ENCODE measurements at regions not wholly inside any gene's neighbourhood (a gene's known extent, or its start where the extent isn't known, plus 50 kb on each side); places are given as distances from the start of the nearest gene placed in this dataset.

- no peak overlapping the region for H3K4me2 ChIP-seq (ENCODE audit: low read depth, low read length, poor library complexity, severe bottlenecking)
- H3K9ac ChIP-seq (ENCODE audit: low read length): no peak overlapping the region
- H3K27me3 ChIP-seq (ENCODE audit: low read length): no peaks in the 10 kb centered on the region
- peaks cover 2% of the 10 kb centered on the region for H3K4me1 ChIP-seq (ENCODE audit: low read length)
- no peaks in the 10 kb centered on the region for H3K79me2 ChIP-seq (ENCODE audit: low read length)
- no peaks in the 10 kb centered on the region for H3K9me2 ChIP-seq (replicated peaks; ENCODE audit: insufficient read depth, low read length)
- H4K20me1 ChIP-seq (ENCODE audit: insufficient read depth, low read depth, low read length): no peaks in the 10 kb centered on the region
- H3K27ac ChIP-seq (ENCODE audit: low read length): no peak overlapping the region
- H3K4me3 ChIP-seq (ENCODE audit: low read length): no peak overlapping the region
- DNase-seq: no peak
- no peaks in the 10 kb centered on the region for H3K36me3 ChIP-seq (ENCODE audit: insufficient read depth, low read length)
- H2AFZ ChIP-seq (ENCODE audit: low read length): no peak overlapping the region
- H3K9me3 ChIP-seq (ENCODE audit: low read length): no peaks in the 10 kb centered on the region
These were observed 206.7 kb upstream of the PROK2 start for GRCh38 chr3:71991681-71992080.

GRCh38 chr3:71991046-71991445, 206.1 kb upstream of the PROK2 start:
- Histone ChIP-seq H2AFZ (ENCODE audit: low read length) (no peak overlapping the region), H3K4me2 (ENCODE audit: low read depth, low read length, poor library complexity, severe bottlenecking) (no peak overlapping the region), H3K9me3 (ENCODE audit: low read length) (no peaks in the 10 kb centered on the region), H3K9me2 (replicated peaks; ENCODE audit: insufficient read depth, low read length) (no peaks in the 10 kb centered on the region), H3K4me1 (ENCODE audit: low read length) (peaks cover 8% of the 10 kb centered on the region), H3K79me2 (ENCODE audit: low read length) (no peaks in the 10 kb centered on the region), H3K9ac (ENCODE audit: low read length) (no peak overlapping the region), H3K4me3 (ENCODE audit: low read length) (no peak overlapping the region), H3K27ac (ENCODE audit: low read length) (no peak overlapping the region), H3K36me3 (ENCODE audit: insufficient read depth, low read length) (no peaks in the 10 kb centered on the region), H4K20me1 (ENCODE audit: insufficient read depth, low read depth, low read length) (no peaks in the 10 kb centered on the region), H3K27me3 (ENCODE audit: low read length) (no peaks in the 10 kb centered on the region)
- DNase-seq: no peak

DNA sequence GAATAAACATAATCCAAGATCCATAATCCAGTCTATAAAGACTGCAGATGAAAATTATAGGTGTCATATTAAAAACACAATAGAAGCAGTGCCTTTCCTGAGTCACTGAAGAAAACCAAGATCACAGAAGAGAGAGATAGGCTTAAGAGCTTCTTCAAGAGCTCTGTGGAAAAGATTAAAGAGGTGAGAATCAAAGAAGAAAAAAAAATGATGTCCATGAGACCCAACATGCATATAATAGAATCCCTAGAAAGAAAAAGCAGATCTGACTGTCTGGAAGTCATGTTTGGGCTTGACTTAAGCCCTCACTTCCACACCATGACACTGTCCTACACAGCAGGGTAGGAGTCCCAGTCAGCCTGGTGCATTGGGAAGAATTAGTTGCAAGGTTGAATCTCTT, 205.6 kb upstream of the PROK2 start:
- Histone ChIP-seq H3K36me3 (ENCODE audit: insufficient read depth, low read length) (no peaks in the 10 kb centered on the region), H3K27me3 (ENCODE audit: low read length) (no peaks in the 10 kb centered on the region), H3K9ac (ENCODE audit: low read length) (no peak overlapping the region), H3K9me2 (replicated peaks; ENCODE audit: insufficient read depth, low read length) (no peaks in the 10 kb centered on the region), H3K9me3 (ENCODE audit: low read length) (no peaks in the 10 kb centered on the region), H3K4me2 (ENCODE audit: low read depth, low read length, poor library complexity, severe bottlenecking) (no peak overlapping the region), H4K20me1 (ENCODE audit: insufficient read depth, low read depth, low read length) (no peaks in the 10 kb centered on the region), H2AFZ (ENCODE audit: low read length) (no peak overlapping the region), H3K4me3 (ENCODE audit: low read length) (no peak overlapping the region), H3K4me1 (ENCODE audit: low read length) (peaks cover 11% of the 10 kb centered on the region), H3K27ac (ENCODE audit: low read length) (no peak overlapping the region), H3K79me2 (ENCODE audit: low read length) (no peaks in the 10 kb centered on the region)
- no peak for DNase-seq

- no peaks in the 10 kb centered on the region for H3K36me3 ChIP-seq (ENCODE audit: insufficient read depth, low read length)
- H4K20me1 ChIP-seq (ENCODE audit: insufficient read depth, low read depth, low read length): no peaks in the 10 kb centered on the region
- H3K27me3 ChIP-seq (ENCODE audit: low read length): no peaks in the 10 kb centered on the region
- H3K4me3 ChIP-seq (ENCODE audit: low read length): no peak overlapping the region
- H3K9me2 ChIP-seq (replicated peaks; ENCODE audit: insufficient read depth, low read length): no peaks in the 10 kb centered on the region
- H3K4me2 ChIP-seq (ENCODE audit: low read depth, low read length, poor library complexity, severe bottlenecking): no peak overlapping the region
- H3K79me2 ChIP-seq (ENCODE audit: low read length): no peaks in the 10 kb centered on the region
- H3K9ac ChIP-seq (ENCODE audit: low read length): no peak overlapping the region
- no peak overlapping the region for H3K27ac ChIP-seq (ENCODE audit: low read length)
- DNase-seq: no peak
- H2AFZ ChIP-seq (ENCODE audit: low read length): no peak overlapping the region
- no peaks in the 10 kb centered on the region for H3K9me3 ChIP-seq (ENCODE audit: low read length)
- H3K4me1 ChIP-seq (ENCODE audit: low read length): peaks cover 25% of the 10 kb centered on the region
These were observed 204.2 kb upstream of the PROK2 start for GRCh38 chr3:71989165-71989564.

GRCh38 chr3:71987828-71988227, 202.9 kb upstream of the PROK2 start:
- DNase-seq: no peak
- Histone ChIP-seq H2AFZ (ENCODE audit: low read length) (no peak overlapping the region), H3K9me3 (ENCODE audit: low read length) (no peaks in the 10 kb centered on the region), H3K4me1 (ENCODE audit: low read length) (peaks cover 38% of the 10 kb centered on the region), H3K4me3 (ENCODE audit: low read length) (no peak overlapping the region), H4K20me1 (ENCODE audit: insufficient read depth, low read depth, low read length) (no peaks in the 10 kb centered on the region), H3K36me3 (ENCODE audit: insufficient read depth, low read length) (no peaks in the 10 kb centered on the region), H3K9me2 (replicated peaks; ENCODE audit: insufficient read depth, low read length) (no peaks in the 10 kb centered on the region), H3K27me3 (ENCODE audit: low read length) (no peaks in the 10 kb centered on the region), H3K9ac (ENCODE audit: low read length) (no peak overlapping the region), H3K79me2 (ENCODE audit: low read length) (no peaks in the 10 kb centered on the region), H3K27ac (ENCODE audit: low read length) (no peak overlapping the region), H3K4me2 (ENCODE audit: low read depth, low read length, poor library complexity, severe bottlenecking) (no peak overlapping the region)

GRCh38 chr3:71987089-71987735, 202.3 kb upstream of the PROK2 start:
- Histone ChIP-seq H3K9me3 (ENCODE audit: low read length) (no peaks in the 10 kb centered on the region), H3K4me1 (ENCODE audit: low read length) (peaks cover 44% of the 10 kb centered on the region), H4K20me1 (ENCODE audit: insufficient read depth, low read depth, low read length) (no peaks in the 10 kb centered on the region), H3K9ac (ENCODE audit: low read length) (no peak overlapping the region), H3K9me2 (replicated peaks; ENCODE audit: insufficient read depth, low read length) (no peaks in the 10 kb centered on the region), H3K27ac (ENCODE audit: low read length) (no peak overlapping the region), H3K36me3 (ENCODE audit: insufficient read depth, low read length) (no peaks in the 10 kb centered on the region), H3K27me3 (ENCODE audit: low read length) (no peaks in the 10 kb centered on the region), H2AFZ (ENCODE audit: low read length) (no peak overlapping the region), H3K4me2 (ENCODE audit: low read depth, low read length, poor library complexity, severe bottlenecking) (no peak overlapping the region), H3K79me2 (ENCODE audit: low read length) (no peaks in the 10 kb centered on the region), H3K4me3 (ENCODE audit: low read length) (no peak overlapping the region)
- no peak for DNase-seq

DNA sequence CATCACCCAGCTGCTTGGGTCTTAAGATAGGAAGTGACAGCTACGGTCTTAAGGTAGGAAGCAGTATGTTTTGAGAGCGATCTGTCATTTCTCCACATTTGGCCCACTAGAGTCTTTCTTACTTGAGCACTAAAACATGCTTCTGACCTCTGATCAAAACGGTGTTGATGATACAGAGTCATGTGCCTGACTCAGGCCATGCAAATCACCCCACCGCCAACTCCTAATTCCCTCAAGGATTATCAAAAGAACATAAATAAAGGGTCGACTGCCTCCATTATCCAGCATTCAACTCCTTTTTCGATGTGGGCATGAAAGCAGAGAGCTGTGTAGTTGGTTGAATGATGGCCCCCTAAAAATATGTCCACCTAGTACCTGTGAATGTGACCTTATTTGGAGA, 201.7 kb upstream of the PROK2 start:
- DNase-seq: no peak

GRCh38 chr3:71984843-71985613, 200.1 kb upstream of the PROK2 start:
- Histone ChIP-seq H3K9ac (ENCODE audit: low read length) (peak overlapping the region; percentile 20; the same call in 1 of the 2 replicates), H3K36me3 (ENCODE audit: insufficient read depth, low read length) (no peaks in the 10 kb centered on the region), H3K27me3 (ENCODE audit: low read length) (no peaks in the 10 kb centered on the region), H3K27ac (ENCODE audit: low read length) (no peak overlapping the region), H3K9me3 (ENCODE audit: low read length) (no peaks in the 10 kb centered on the region), H3K4me3 (ENCODE audit: low read length) (no peak overlapping the region), H3K9me2 (replicated peaks; ENCODE audit: insufficient read depth, low read length) (no peaks in the 10 kb centered on the region), H4K20me1 (ENCODE audit: insufficient read depth, low read depth, low read length) (no peaks in the 10 kb centered on the region), H3K4me1 (ENCODE audit: low read length) (peaks cover 46% of the 10 kb centered on the region), H2AFZ (ENCODE audit: low read length) (no peak overlapping the region), H3K79me2 (ENCODE audit: low read length) (no peaks in the 10 kb centered on the region), H3K4me2 (ENCODE audit: low read depth, low read length, poor library complexity, severe bottlenecking) (peak overlapping the region; percentile 57)
- DNase-seq: peak; percentile 56

More for the DNA sequence above, 201.7 kb upstream of the PROK2 start:
- Histone ChIP-seq H4K20me1 (ENCODE audit: insufficient read depth, low read depth, low read length) (no peaks in the 10 kb centered on the region), H3K36me3 (ENCODE audit: insufficient read depth, low read length) (no peaks in the 10 kb centered on the region), H3K4me3 (ENCODE audit: low read length) (no peak overlapping the region), H3K4me2 (ENCODE audit: low read depth, low read length, poor library complexity, severe bottlenecking) (no peak overlapping the region), H3K9me2 (replicated peaks; ENCODE audit: insufficient read depth, low read length) (no peaks in the 10 kb centered on the region), H3K27me3 (ENCODE audit: low read length) (no peaks in the 10 kb centered on the region), H3K4me1 (ENCODE audit: low read length) (peaks cover 46% of the 10 kb centered on the region), H3K9me3 (ENCODE audit: low read length) (no peaks in the 10 kb centered on the region), H2AFZ (ENCODE audit: low read length) (no peak overlapping the region), H3K27ac (ENCODE audit: low read length) (no peak overlapping the region), H3K79me2 (ENCODE audit: low read length) (no peaks in the 10 kb centered on the region), H3K9ac (ENCODE audit: low read length) (no peak overlapping the region)
